SU-DHL-6 (cell line): ENCODE measurements at regions not wholly inside any gene's neighbourhood (a gene's known extent, or its start where the extent isn't known, plus 50 kb on each side); places are given as distances from the start of the nearest gene placed in this dataset.

Experiments used
- H2AFZ ChIP-seq: fragments of 200-600 bp; sonication (generic); 2 replicates; pipeline ENCODE4 v1.6.1; 2014; ENCODE audit warnings: low read depth, mild to moderate bottlenecking, moderate library complexity, mixed read lengths, antibody characterized with exemption, low read length; ENCODE audit not compliant: severe bottlenecking
- H3F3A ChIP-seq: fragments of 200-600 bp; shearing (Covaris generic); 2 replicates; pipeline ENCODE4 v1.6.0; 2016; ENCODE audit warnings: antibody characterized with exemption, mild to moderate bottlenecking; ENCODE audit not compliant: insufficient read depth
- H3K27ac ChIP-seq: fragments of 200-600 bp; sonication (generic); 2 replicates; pipeline ENCODE4 v1.5.1; 2016; ENCODE audit warnings: low read depth, mild to moderate bottlenecking, low read length, moderate library complexity, mixed read lengths
- H3K27me3 ChIP-seq: fragments of 200-600 bp; sonication (generic), shearing (Covaris generic); 2 replicates; pipeline ENCODE4 v1.6.0; 2014; ENCODE audit warnings: mild to moderate bottlenecking, low read length
- H3K36me3 ChIP-seq: fragments of 200-600 bp; sonication (generic); 2 replicates; pipeline ENCODE4 v1.6.1; 2014; ENCODE audit warnings: mild to moderate bottlenecking, low read length, mixed read lengths
- H3K4me2 ChIP-seq: fragments of 300-600, 200-600 bp; shearing (Covaris generic), sonication (generic); 2 replicates; pipeline ENCODE4 v1.6.0; 2014; ENCODE audit warnings: low read length, low read depth, mild to moderate bottlenecking; ENCODE audit not compliant: poor library complexity, severe bottlenecking
- H3K4me3 ChIP-seq: fragments of 200-600 bp; sonication (generic); 2 replicates; pipeline ENCODE4 v1.5.1; 2014; ENCODE audit warnings: antibody characterized with exemption, low read length, mild to moderate bottlenecking, mixed read lengths; ENCODE audit not compliant: insufficient read depth, poor library complexity, severe bottlenecking
- H3K79me2 ChIP-seq: fragments of 200-600 bp; sonication (generic); 2 replicates; pipeline ENCODE4 v1.6.1; 2014; ENCODE audit warnings: mild to moderate bottlenecking, low read length, moderate library complexity; ENCODE audit not compliant: insufficient read depth
- H3K9ac ChIP-seq: fragments of 200-600 bp; sonication (generic); 2 replicates; pipeline ENCODE4 v1.7.0; 2014; ENCODE audit warnings: mild to moderate bottlenecking, low read length
- H3K9me2 ChIP-seq: fragments of 200-600 bp; sonication (generic); replicated peaks from 2 replicates; pipeline ENCODE4 v1.6.1; 2014; ENCODE audit warnings: low read length; ENCODE audit not compliant: insufficient read depth
- H3K9me3 ChIP-seq: fragments of 200-600 bp; sonication (generic); 2 replicates; pipeline ENCODE4 v1.6.1; 2014; ENCODE audit warnings: low read length, mixed read lengths; ENCODE audit not compliant: insufficient read depth
- H4K20me1 ChIP-seq: fragments of 200-600 bp; sonication (generic); 2 replicates; pipeline ENCODE4 v1.6.1; 2014; ENCODE audit warnings: low read depth, mild to moderate bottlenecking, antibody characterized with exemption, low read length, moderate library complexity, mixed read lengths
- CTCF ChIP-seq: fragments of 200-600 bp; sonication (generic); IDR thresholded peaks from one replicate; pipeline ENCODE4 v1.5.1; 2017; ENCODE audit warnings: antibody characterized with exemption, mild to moderate bottlenecking, low read length, moderate library complexity; ENCODE audit not compliant: insufficient read depth, poor library complexity, severe bottlenecking
- EZH2phosphoT487 ChIP-seq: fragments of 200-600 bp; sonication (generic), shearing (Covaris generic); conservative IDR thresholded peaks from 2 replicates; pipeline ENCODE4 v1.6.1; 2018; ENCODE audit warnings: mild to moderate bottlenecking, antibody characterized with exemption, low read length, moderate library complexity, mixed read lengths

GRCh38 chr4:28973587-28974350, 1746.4 kb upstream of the PCDH7 start:
- Histone ChIP-seq H3F3A (no peaks in the 10 kb centered on the region), H3K36me3 (no peaks in the 10 kb centered on the region), H4K20me1 (no peaks in the 10 kb centered on the region), H3K27me3 (no peaks in the 10 kb centered on the region), H2AFZ (no peak overlapping the region), H3K9me3 (no peaks in the 10 kb centered on the region), H3K27ac (no peak overlapping the region), H3K9me2 (no peaks in the 10 kb centered on the region), H3K9ac (no peak overlapping the region), H3K4me3 (no peak overlapping the region), H3K79me2 (no peaks in the 10 kb centered on the region), H3K4me2 (no peak overlapping the region)
- TF ChIP-seq EZH2phosphoT487 (no peak), CTCF (no peak)

DNA sequence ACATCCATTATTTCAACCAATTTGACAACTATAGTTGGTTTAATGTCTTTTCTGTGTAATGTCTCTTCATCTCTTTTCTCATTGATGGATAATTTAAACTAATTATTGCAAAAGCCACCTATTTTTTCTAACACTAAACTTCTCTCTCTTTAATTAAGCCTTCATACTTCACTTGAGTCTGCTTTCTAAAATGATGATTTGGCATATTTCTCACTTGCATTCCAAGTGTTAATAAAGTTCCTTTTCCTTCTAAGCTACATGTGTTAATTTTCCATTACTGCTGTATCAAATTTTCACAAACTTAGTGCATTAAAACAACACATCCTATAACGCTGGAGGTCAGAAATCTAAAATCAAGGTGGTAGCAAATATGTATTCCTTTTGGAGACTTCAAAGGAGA, 1743.8 kb upstream of the PCDH7 start:
- no peaks in the 10 kb centered on the region for H4K20me1 ChIP-seq
- no peaks in the 10 kb centered on the region for H3K79me2 ChIP-seq
- H3K4me2 ChIP-seq, result no peak overlapping the region
- H3K9ac ChIP-seq, result no peak overlapping the region
- TF ChIP-seq CTCF, result no peak
- no peak for TF ChIP-seq EZH2phosphoT487
- no peaks in the 10 kb centered on the region for H3K9me3 ChIP-seq
- H3K27me3 ChIP-seq, result no peaks in the 10 kb centered on the region
- no peaks in the 10 kb centered on the region for H3K9me2 ChIP-seq
- H3K36me3 ChIP-seq, result no peaks in the 10 kb centered on the region
- H3F3A ChIP-seq, result no peaks in the 10 kb centered on the region
- no peak overlapping the region for H2AFZ ChIP-seq
- no peak overlapping the region for H3K27ac ChIP-seq
- H3K4me3 ChIP-seq, result no peak overlapping the region

GRCh38 chr4:29002151-29002550, 1718.0 kb upstream of the PCDH7 start:
- H3K9me2 ChIP-seq, result no peaks in the 10 kb centered on the region
- H3K36me3 ChIP-seq, result no peaks in the 10 kb centered on the region
- no peak for TF ChIP-seq EZH2phosphoT487
- TF ChIP-seq CTCF, result no peak
- H3K4me3 ChIP-seq, result no peak overlapping the region
- no peak overlapping the region for H3K4me2 ChIP-seq
- H2AFZ ChIP-seq, result no peak overlapping the region
- H3K9ac ChIP-seq, result no peak overlapping the region
- H3K9me3 ChIP-seq, result no peaks in the 10 kb centered on the region
- H3F3A ChIP-seq, result no peaks in the 10 kb centered on the region
- H3K27me3 ChIP-seq, result no peaks in the 10 kb centered on the region
- H4K20me1 ChIP-seq, result no peaks in the 10 kb centered on the region
- no peak overlapping the region for H3K27ac ChIP-seq
- H3K79me2 ChIP-seq, result no peaks in the 10 kb centered on the region
